K562 (cell line): ENCODE measurements at regions not wholly inside any gene's neighbourhood (a gene's known extent, or its start where the extent isn't known, plus 50 kb on each side); places are given as distances from the start of the nearest gene placed in this dataset.

Experiments used
- ATAC-seq: fragments of 200-7000 bp; cut with Tn5 transposase; 3 replicates; pipeline ENCODE4 v1.9.1; 2020; ENCODE audit warnings: moderate library complexity
- BruUV-seq: library from RNA; stranded (reverse); fragments of 400-500 nt; replicated peaks from 2 replicates; lab custom pipeline; 2021; lab: Mats Ljungman, UMichigan
- CTCF ChIA-PET: fragments of 300-600 bp; formaldehyde crosslinking; extraction: SDS; loops from one replicate; lab custom pipeline; 2021; ENCODE audit warnings: low intra/inter-chr PET ratio; lab: Yijun Ruan, JAX
- POLR2A ChIA-PET: fragments of 300-600, 350-650 bp; sonication (Branson Sonifier 250); formaldehyde crosslinking; extraction: SDS; loops from one replicate; lab custom pipeline; 2021; ENCODE audit warnings: antibody characterized with exemption, inconsistent platforms; lab: Yijun Ruan, JAX
- DNase-seq, 4 experiments: peaks; one replicate each; pipeline versions ENCODE4 v3.0.0 to v3.0.0-alpha.2; 2011 to 2018; ENCODE audit warnings: low spot score in 3 of 4, mixed read lengths in 3 of 4; ENCODE audit errors: extremely low read depth in 1 of 4
- FAIRE-seq: peaks from 2 replicates; lab custom pipeline; 2011; peaks lifted over from hg19 to GRCh38; lab: Jason Lieb, UNC
- H2AFZ ChIP-seq: 2 replicates; pipeline ENCODE4 v1.6.0; 2011; ENCODE audit warnings: low read depth, low read length, control low read depth, inconsistent platforms
- H3K27ac ChIP-seq: fragments of 200-600 bp; 3 replicates; pipeline ENCODE4 v1.8.0; 2011; ENCODE audit warnings: low read depth, mild to moderate bottlenecking, control low read depth, inconsistent platforms, low read length, moderate library complexity, mixed read lengths; ENCODE audit errors: extremely low read depth
- H3K27me3 ChIP-seq, 2 experiments: fragments of 300-600 bp in 1 of 2; 2 replicates in 1 of 2; 3 replicates in 1 of 2; pipeline versions ENCODE4 v1.6.0 to v1.8.0; 2011; ENCODE audit warnings: inconsistent platforms in 2 of 2, low read length in 2 of 2, mild to moderate bottlenecking in 1 of 2, mixed read lengths in 1 of 2, moderate library complexity in 1 of 2; ENCODE audit not compliant: control insufficient read depth in 2 of 2, insufficient read depth in 2 of 2
- H3K36me3 ChIP-seq: fragments of 300-600 bp; 3 replicates; pipeline ENCODE4 v1.8.0; 2011; ENCODE audit warnings: mild to moderate bottlenecking, low read length, inconsistent platforms; ENCODE audit not compliant: control insufficient read depth, insufficient read depth
- H3K4me1 ChIP-seq, 2 experiments: fragments of 200-600 bp in 1 of 2; replicated peaks in 1 of 2; 2 replicates in 1 of 2; 3 replicates in 1 of 2; pipeline versions ENCODE4 v1.5.1 to v1.8.0; 2011; ENCODE audit warnings: inconsistent platforms in 2 of 2, low read length in 2 of 2, mild to moderate bottlenecking in 1 of 2, mixed read lengths in 1 of 2, moderate library complexity in 1 of 2; ENCODE audit not compliant: control insufficient read depth in 2 of 2, insufficient read depth in 2 of 2
- H3K4me2 ChIP-seq: 2 replicates; pipeline ENCODE4 v1.6.1; 2011; ENCODE audit warnings: low read length, control low read depth, inconsistent platforms, mixed read lengths; ENCODE audit not compliant: insufficient read depth
- H3K4me3 ChIP-seq: fragments of 200-600 bp; sonication (generic), shearing (Covaris generic); 2 replicates; pipeline ENCODE4 v1.5.1; 2016; ENCODE audit warnings: control low read depth, inconsistent platforms
- H3K79me2 ChIP-seq: fragments of 200-600 bp; 3 replicates; pipeline ENCODE4 v1.8.0; 2011; ENCODE audit warnings: low read length, inconsistent platforms; ENCODE audit not compliant: control insufficient read depth, insufficient read depth
- H3K9ac ChIP-seq, 2 experiments: 2 replicates each; pipeline versions ENCODE4 v1.6.0 to v1.6.1; 2011; ENCODE audit warnings: low read depth in 2 of 2, low read length in 2 of 2, control low read depth in 1 of 2, inconsistent platforms in 1 of 2, mild to moderate bottlenecking in 1 of 2, mixed read lengths in 1 of 2; ENCODE audit not compliant: insufficient read depth in 1 of 2
- H3K9me1 ChIP-seq: one replicate; pipeline ENCODE4 v1.6.0; 2011; ENCODE audit warnings: inconsistent platforms, mild to moderate bottlenecking, low read length, moderate library complexity; ENCODE audit not compliant: control insufficient read depth, insufficient read depth
- H3K9me3 ChIP-seq: replicated peaks from 2 replicates; pipeline ENCODE4 v1.5.1; 2011; ENCODE audit warnings: low read depth, low read length, inconsistent platforms; ENCODE audit not compliant: control insufficient read depth, insufficient read depth
- H4K20me1 ChIP-seq: replicated peaks from 2 replicates; pipeline ENCODE4 v1.6.1; 2011; ENCODE audit warnings: low read length, inconsistent platforms, mixed read lengths; ENCODE audit not compliant: control insufficient read depth, insufficient read depth
- ARID1B ChIP-seq: fragments of 450-650 bp; IDR thresholded peaks from 2 replicates; pipeline ENCODE4 v1.6.1; 2016; ENCODE audit warnings: antibody characterized with exemption, mild to moderate bottlenecking, inconsistent platforms
- ARID2 ChIP-seq: fragments of 450-650 bp; IDR thresholded peaks from 2 replicates; pipeline ENCODE4 v1.6.1; 2017; ENCODE audit warnings: antibody characterized with exemption, mild to moderate bottlenecking
- ATF3 ChIP-seq, 2 experiments: fragments of 450-650 bp in 1 of 2; sonication (generic) in 1 of 2; formaldehyde crosslinking in 1 of 2; IDR thresholded peaks in 1 of 2; conservative IDR thresholded peaks in 1 of 2; 2 replicates each; pipeline versions ENCODE4 v1.6.1 to v1.8.1; 2016 to 2023; ENCODE audit warnings: mild to moderate bottlenecking in 2 of 2, moderate library complexity in 2 of 2, inconsistent platforms in 1 of 2, missing genetic modification reagents in 1 of 2
- C11orf30 ChIP-seq: fragments of 450-650 bp; IDR thresholded peaks from 2 replicates; pipeline ENCODE4 v1.6.1; 2016; ENCODE audit warnings: low read depth, mild to moderate bottlenecking
- TBP ChIP-seq: optimal IDR thresholded peaks from 2 replicates; pipeline ENCODE3; 2011; ENCODE audit warnings: low read depth, low read length, improper control_type of control experiment
- ZNF12 ChIP-seq: sonication (generic); formaldehyde crosslinking; IDR thresholded peaks from 2 replicates; pipeline ENCODE4 v1.4.0; 2020; ENCODE audit warnings: mild to moderate bottlenecking, missing genetic modification reagents
- ZNF316 ChIP-seq: fragments of 450-650 bp; IDR thresholded peaks from 2 replicates; pipeline ENCODE4 v1.6.1; 2016
- WGBS: fragments of 100-300 bp; shearing (Covaris generic); methylation state at CpG from one replicate; pipeline ENCODE4 v1.1.6; 2016; ENCODE audit warnings: low coverage, mixed read lengths; ENCODE audit not compliant: insufficient coverage; ENCODE audit errors: missing lambda C conversion rate; 5-methylcytosine and 5-hydroxymethylcytosine counted together
- in situ Hi-C: fragments of 300-500 bp; cut with MboI; formaldehyde crosslinking; loops from 4 replicates; pipeline ENCODE4 v1.15.0; 2018; ENCODE audit warnings: inconsistent platforms, mixed read lengths
- intact Hi-C: fragments of 100-400 bp; cut with micrococcal nuclease; formaldehyde crosslinking; loops from 2 replicates; pipeline ENCODE4 v1.14.2; 2022

DNA sequence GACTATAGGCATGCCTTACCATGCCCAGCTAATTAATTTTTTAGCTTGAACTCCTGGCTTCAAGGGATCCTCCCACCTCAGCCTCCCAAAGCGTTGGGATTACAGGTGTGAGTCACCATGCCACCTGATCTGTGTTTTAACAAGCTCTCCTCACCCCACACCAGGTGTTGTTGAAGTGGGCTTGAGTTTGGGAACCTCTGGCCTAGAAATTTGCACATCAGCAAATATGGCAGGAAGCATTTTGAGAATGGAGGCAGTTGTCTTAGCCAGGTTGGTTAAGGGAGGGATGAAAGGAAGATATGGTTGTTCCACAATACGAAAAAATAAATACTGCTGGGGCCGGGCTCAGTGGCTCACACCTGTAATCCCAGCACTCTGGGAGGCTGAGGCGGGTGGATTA lies 433.1 kb downstream of the TYW1 start:
- BruUV-seq, result no TSS peak
- Histone ChIP-seq H3K4me2 (no peak overlapping the region), H3K9me1 (no peaks in the 10 kb centered on the region)
- DNase-seq, result no peak
- TF ChIP-seq ZNF12 (CRISPR knock-in tag), result no peak
- peak; percentile 49; the same call in 1 of the 2 replicates for TF ChIP-seq C11orf30
- TF ChIP-seq ARID2, result no peak
- peak; percentile 56 for TF ChIP-seq ZNF316
- TF ChIP-seq, all 486 proteins: peak for 2
- in situ Hi-C loops (no loop called here), intact Hi-C loops (no loop called here)
- ATAC-seq (no peak), FAIRE-seq (no peak)
- Histone ChIP-seq H3K4me1 (no peaks in the 10 kb centered on the region), H4K20me1 (no peaks in the 10 kb centered on the region), H3K9ac (no peak overlapping the region), H3K9me3 (no peaks in the 10 kb centered on the region), H3K36me3 (no peaks in the 10 kb centered on the region), H3K79me2 (no peaks in the 10 kb centered on the region), H3K27me3 (peaks cover 0 to 4% of the 10 kb centered on the region in 2 experiments; a peak in 1 of 5 replicates), H3K27ac (no peak overlapping the region), H2AFZ (no peak overlapping the region), H3K4me3 (no peak overlapping the region)
- 0% methylated on average over 4 of the region's 4 CpGs for WGBS
- POLR2A ChIA-PET, result no interaction called here
- CTCF ChIA-PET, result no interaction called here

- intact Hi-C loops (no loop called here), in situ Hi-C loops (no loop called here)
- no peaks in the 10 kb centered on the region for H3K36me3 ChIP-seq
- ChIA-PET POLR2A (interaction anchor here (0.5 kb wide), 1 partner anchor 59 kb away, joined by 3 read pairs; no protein-coding TSS in a partner anchor), CTCF (no interaction called here)
- BruUV-seq, result no TSS peak
- FAIRE-seq (no peak), ATAC-seq (no peak), DNase-seq (no peak)
- H3K27me3 ChIP-seq, result peaks cover 0 to 17% of the 10 kb centered on the region in 2 experiments; a peak in 1 of 5 replicates
- no peaks in the 10 kb centered on the region for H3K9me3 ChIP-seq
- no peaks in the 10 kb centered on the region for H3K79me2 ChIP-seq
- TF ChIP-seq ARID1B (no peak), ATF3 (IDR thresholded peaks at IDR 0.05) (no peak), ATF3 (CRISPR knock-in tag; conservative IDR thresholded peaks at IDR 0.05) (no peak), TBP (no peak)
- H2AFZ ChIP-seq, result no peak overlapping the region
- H4K20me1 ChIP-seq, result no peaks in the 10 kb centered on the region
- no peaks in the 10 kb centered on the region for H3K9me1 ChIP-seq
- H3K4me3 ChIP-seq, result no peak overlapping the region
- H3K27ac ChIP-seq, result no peak overlapping the region
- WGBS, result 0% methylated on average over 10 of the region's 10 CpGs
- no peak overlapping the region for H3K4me2 ChIP-seq
- no peak overlapping the region for H3K9ac ChIP-seq
- H3K4me1 ChIP-seq, result no peaks in the 10 kb centered on the region
Observed at GRCh38 chr7:67432536-67433234, 436.1 kb downstream of the TYW1 start.
